ENCODE measurements at regions not wholly inside any gene's neighbourhood (a gene's known extent, or its start where the extent isn't known, plus 50 kb on each side); places are given as distances from the start of the nearest gene placed in this dataset.

- no peak for FAIRE-seq
These were observed 121.3 kb upstream of the CHL1 start for GRCh38 chr3:75260-75659.

GRCh38 chr3:79542-79941 lies 117.0 kb upstream of the CHL1 start:
- FAIRE-seq (no peak), DNase-seq (ENCODE audit: low spot score) (no peak)

More at GRCh38 chr3:75260-75659, 121.3 kb upstream of the CHL1 start:
- no peak for DNase-seq (ENCODE audit: low spot score)

GRCh38 chr3:82508-82907 lies 114.1 kb upstream of the CHL1 start:
- DNase-seq (ENCODE audit: low spot score), result no peak
- no peak for FAIRE-seq

- FAIRE-seq (no peak), DNase-seq (ENCODE audit: low spot score) (no peak)
These were observed 113.5 kb upstream of the CHL1 start for GRCh38 chr3:83096-83495.

- DNase-seq (ENCODE audit: low spot score) (no peak), FAIRE-seq (no peak)
These were observed 111.4 kb upstream of the CHL1 start for GRCh38 chr3:85180-85579.

- DNase-seq (ENCODE audit: low spot score) (no peak), FAIRE-seq (no peak)
These were observed 108.3 kb upstream of the CHL1 start for GRCh38 chr3:88267-88666.

GRCh38 chr3:93746-94145 lies 102.8 kb upstream of the CHL1 start:
- no peak for DNase-seq (ENCODE audit: low spot score)
- no peak for FAIRE-seq

- no peak for FAIRE-seq
- DNase-seq (ENCODE audit: low spot score), result no peak
These were observed 100.3 kb upstream of the CHL1 start for GRCh38 chr3:96259-96658.

GRCh38 chr3:97417-98258 lies 98.9 kb upstream of the CHL1 start:
- DNase-seq (ENCODE audit: low spot score) (no peak), FAIRE-seq (no peak)

- DNase-seq (ENCODE audit: low spot score) (no peak), FAIRE-seq (no peak)
These were observed 98.3 kb upstream of the CHL1 start for GRCh38 chr3:98259-98654.

GRCh38 chr3:99506-99905 lies 97.1 kb upstream of the CHL1 start:
- DNase-seq (ENCODE audit: low spot score) (no peak), FAIRE-seq (no peak)

- no peak for DNase-seq (ENCODE audit: low spot score)
These were observed 94.1 kb upstream of the CHL1 start for GRCh38 chr3:102484-102883.

GRCh38 chr3:103991-104390 lies 92.6 kb upstream of the CHL1 start:
- FAIRE-seq (no peak), DNase-seq (ENCODE audit: low spot score) (no peak)

More at GRCh38 chr3:102484-102883, 94.1 kb upstream of the CHL1 start:
- no peak for FAIRE-seq

- no peak for FAIRE-seq
- no peak for DNase-seq (ENCODE audit: low spot score)
These were observed 91.0 kb upstream of the CHL1 start for GRCh38 chr3:105585-105984.

- DNase-seq (ENCODE audit: low spot score) (no peak), FAIRE-seq (no peak)
These were observed 89.9 kb upstream of the CHL1 start for GRCh38 chr3:106619-107018.

- FAIRE-seq (no peak), DNase-seq (ENCODE audit: low spot score) (no peak)
These were observed 85.2 kb upstream of the CHL1 start for GRCh38 chr3:111143-112069.

- no peak for DNase-seq (ENCODE audit: low spot score)
- no peak for FAIRE-seq
These were observed 83.8 kb upstream of the CHL1 start for GRCh38 chr3:112773-113172.

GRCh38 chr3:118666-119065 lies 77.9 kb upstream of the CHL1 start:
- FAIRE-seq, result no peak
- no peak for DNase-seq (ENCODE audit: low spot score)

- FAIRE-seq (no peak), DNase-seq (ENCODE audit: low spot score) (no peak)
These were observed 73.2 kb upstream of the CHL1 start for GRCh38 chr3:123341-123740.

GRCh38 chr3:124557-125179 lies 71.9 kb upstream of the CHL1 start:
- DNase-seq (ENCODE audit: low spot score) (no peak), FAIRE-seq (no peak)

- DNase-seq (ENCODE audit: low spot score) (no peak), FAIRE-seq (no peak)
These were observed 67.9 kb upstream of the CHL1 start for GRCh38 chr3:128515-129172.

Data from RCC 7860 (cell line).